PFSK-1 (cell line): ENCODE measurements at regions not wholly inside any gene's neighbourhood (a gene's known extent, or its start where the extent isn't known, plus 50 kb on each side); places are given as distances from the start of the nearest gene placed in this dataset.

Experiments
- POLR2AphosphoS5 ChIP-seq: IDR thresholded peaks from 2 replicates; pipeline ENCODE4 v1.6.1; 2012; ENCODE audit warnings: low read depth, mild to moderate bottlenecking, control low read depth, low read length, moderate library complexity
- TAF1 ChIP-seq: IDR thresholded peaks from 2 replicates; pipeline ENCODE4 v1.6.1; 2012; ENCODE audit warnings: low read length, control low read depth, borderline replicate concordance; ENCODE audit not compliant: insufficient read depth
- TF ChIP-seq, protein P1 (sequence below), 2 experiments: IDR thresholded peaks; 2 replicates each; pipeline versions ENCODE4 v1.6.1 to v1.8.0; 2011 to 2012; ENCODE audit warnings: low read depth in 2 of 2, low read length in 2 of 2, control low read depth in 1 of 2, inconsistent platforms in 1 of 2, mild to moderate bottlenecking in 1 of 2, moderate library complexity in 1 of 2; ENCODE audit not compliant: insufficient read depth in 1 of 2

DNA sequence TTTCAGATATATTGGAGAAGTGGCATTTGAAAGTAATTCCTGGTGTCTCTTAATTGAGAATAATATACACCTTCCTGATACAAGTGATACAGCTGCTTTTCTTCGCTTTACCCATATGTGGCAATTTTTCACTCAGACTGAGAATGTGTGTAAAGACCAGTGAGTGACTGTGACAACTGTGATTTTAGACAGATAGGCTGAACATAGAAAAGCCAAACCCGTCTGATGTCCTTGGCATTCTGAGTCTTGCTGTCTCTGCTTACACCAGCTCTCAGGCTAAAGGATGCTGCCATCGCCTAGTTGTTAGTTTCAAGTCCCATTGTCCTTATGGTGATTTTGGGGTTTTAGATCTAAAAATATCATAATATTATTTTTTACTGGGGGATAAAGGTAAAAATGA is 492.6 kb downstream of the RFC3 start:
- TF ChIP-seq POLR2AphosphoS5 = no peak
- TF ChIP-seq TAF1 = no peak
- TF ChIP-seq, protein P1, sequence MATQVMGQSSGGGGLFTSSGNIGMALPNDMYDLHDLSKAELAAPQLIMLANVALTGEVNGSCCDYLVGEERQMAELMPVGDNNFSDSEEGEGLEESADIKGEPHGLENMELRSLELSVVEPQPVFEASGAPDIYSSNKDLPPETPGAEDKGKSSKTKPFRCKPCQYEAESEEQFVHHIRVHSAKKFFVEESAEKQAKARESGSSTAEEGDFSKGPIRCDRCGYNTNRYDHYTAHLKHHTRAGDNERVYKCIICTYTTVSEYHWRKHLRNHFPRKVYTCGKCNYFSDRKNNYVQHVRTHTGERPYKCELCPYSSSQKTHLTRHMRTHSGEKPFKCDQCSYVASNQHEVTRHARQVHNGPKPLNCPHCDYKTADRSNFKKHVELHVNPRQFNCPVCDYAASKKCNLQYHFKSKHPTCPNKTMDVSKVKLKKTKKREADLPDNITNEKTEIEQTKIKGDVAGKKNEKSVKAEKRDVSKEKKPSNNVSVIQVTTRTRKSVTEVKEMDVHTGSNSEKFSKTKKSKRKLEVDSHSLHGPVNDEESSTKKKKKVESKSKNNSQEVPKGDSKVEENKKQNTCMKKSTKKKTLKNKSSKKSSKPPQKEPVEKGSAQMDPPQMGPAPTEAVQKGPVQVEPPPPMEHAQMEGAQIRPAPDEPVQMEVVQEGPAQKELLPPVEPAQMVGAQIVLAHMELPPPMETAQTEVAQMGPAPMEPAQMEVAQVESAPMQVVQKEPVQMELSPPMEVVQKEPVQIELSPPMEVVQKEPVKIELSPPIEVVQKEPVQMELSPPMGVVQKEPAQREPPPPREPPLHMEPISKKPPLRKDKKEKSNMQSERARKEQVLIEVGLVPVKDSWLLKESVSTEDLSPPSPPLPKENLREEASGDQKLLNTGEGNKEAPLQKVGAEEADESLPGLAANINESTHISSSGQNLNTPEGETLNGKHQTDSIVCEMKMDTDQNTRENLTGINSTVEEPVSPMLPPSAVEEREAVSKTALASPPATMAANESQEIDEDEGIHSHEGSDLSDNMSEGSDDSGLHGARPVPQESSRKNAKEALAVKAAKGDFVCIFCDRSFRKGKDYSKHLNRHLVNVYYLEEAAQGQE (IDR thresholded peaks at IDR 0.05; ENCODE audit: insufficient read depth in 1 of 2, low read depth in 2 of 2, low read length in 2 of 2) = no peak
